RCC 7860 (cell line): ENCODE measurements at regions not wholly inside any gene's neighbourhood (a gene's known extent, or its start where the extent isn't known, plus 50 kb on each side); places are given as distances from the start of the nearest gene placed in this dataset.

Source experiments
- DNase-seq: peaks from one replicate; pipeline ENCODE4 v3.0.0-alpha.2; 2015; ENCODE audit warnings: low spot score
- FAIRE-seq: peaks from 2 replicates; lab custom pipeline; 2012; peaks lifted over from hg19 to GRCh38; lab: Jason Lieb, UNC

- FAIRE-seq: no peak
- no peak for DNase-seq
Measured at GRCh38 chr18:27763936-27764335, 413.0 kb downstream of the CDH2 start.

- DNase-seq (no peak), FAIRE-seq (no peak)
Measured at GRCh38 chr18:27763341-27763740, 413.6 kb downstream of the CDH2 start.

GRCh38 chr18:27762054-27762453 lies 414.9 kb downstream of the CDH2 start:
- DNase-seq (no peak), FAIRE-seq (no peak)

GRCh38 chr18:27752944-27753343 lies 424.0 kb downstream of the CDH2 start:
- DNase-seq: no peak
- FAIRE-seq: no peak

- no peak for FAIRE-seq
- DNase-seq: no peak
Measured at GRCh38 chr18:27750923-27751322, 426.0 kb downstream of the CDH2 start.

- peak; percentile 61 for DNase-seq
- peak; percentile 55 for FAIRE-seq
Measured at GRCh38 chr18:27750014-27750413, 426.9 kb downstream of the CDH2 start.

GRCh38 chr18:27749194-27749593 lies 427.7 kb downstream of the CDH2 start:
- DNase-seq: no peak
- FAIRE-seq: no peak

GRCh38 chr18:27746241-27746640 lies 430.7 kb downstream of the CDH2 start:
- DNase-seq: no peak
- no peak for FAIRE-seq

- FAIRE-seq: no peak
Measured at GRCh38 chr18:27735117-27735516, 441.8 kb downstream of the CDH2 start.

GRCh38 chr18:27731211-27731610 lies 445.7 kb downstream of the CDH2 start:
- DNase-seq (no peak), FAIRE-seq (no peak)

More at GRCh38 chr18:27735117-27735516, 441.8 kb downstream of the CDH2 start:
- DNase-seq: no peak

GRCh38 chr18:27728659-27729058 lies 448.3 kb downstream of the CDH2 start:
- DNase-seq (no peak), FAIRE-seq (no peak)

GRCh38 chr18:27724362-27724761 lies 452.6 kb downstream of the CDH2 start:
- no peak for DNase-seq
- FAIRE-seq: no peak

- FAIRE-seq (no peak), DNase-seq (no peak)
Measured at GRCh38 chr18:27723168-27723567, 453.8 kb downstream of the CDH2 start.

- FAIRE-seq: no peak
- no peak for DNase-seq
Measured at GRCh38 chr18:27719680-27720079, 457.2 kb downstream of the CDH2 start.

GRCh38 chr18:27717816-27718215 lies 459.1 kb downstream of the CDH2 start:
- DNase-seq: no peak
- FAIRE-seq: no peak

GRCh38 chr18:27717250-27717649 lies 459.7 kb downstream of the CDH2 start:
- FAIRE-seq (no peak), DNase-seq (no peak)

GRCh38 chr18:27715751-27716150 lies 461.2 kb downstream of the CDH2 start:
- FAIRE-seq (no peak), DNase-seq (no peak)

GRCh38 chr18:27713738-27714095 lies 463.2 kb downstream of the CDH2 start:
- DNase-seq: no peak

GRCh38 chr18:27713037-27713737 lies 463.7 kb downstream of the CDH2 start:
- FAIRE-seq: no peak
- DNase-seq: no peak

More at GRCh38 chr18:27713738-27714095, 463.2 kb downstream of the CDH2 start:
- no peak for FAIRE-seq

GRCh38 chr18:27712066-27712465 lies 464.9 kb downstream of the CDH2 start:
- DNase-seq (no peak), FAIRE-seq (no peak)

- FAIRE-seq (no peak), DNase-seq (no peak)
Measured at GRCh38 chr18:27711382-27711781, 465.5 kb downstream of the CDH2 start.

- FAIRE-seq: no peak
- DNase-seq: no peak
Measured at GRCh38 chr18:27709344-27709743, 467.6 kb downstream of the CDH2 start.

GRCh38 chr18:27707201-27707600 lies 469.7 kb downstream of the CDH2 start:
- DNase-seq (no peak), FAIRE-seq (no peak)
